Fibroblast of lung (primary cell): ENCODE measurements at regions not wholly inside any gene's neighbourhood (a gene's known extent, or its start where the extent isn't known, plus 50 kb on each side); places are given as distances from the start of the nearest gene placed in this dataset.

Experiments
- DNase-seq, 2 donors: peaks; one replicate each; pipeline versions ENCODE4 v3.0.0 to v3.0.0-alpha.2; 2010; ENCODE audit warnings: low read depth in 2 of 2
- H2AFZ ChIP-seq: 2 replicates; pipeline ENCODE4 v1.5.1; 2012; ENCODE audit warnings: low read length, control low read depth, inconsistent platforms
- H3K27ac ChIP-seq: 2 replicates; pipeline ENCODE4 v1.5.1; 2011; ENCODE audit warnings: low read length, control low read depth; ENCODE audit not compliant: insufficient read depth
- H3K27me3 ChIP-seq: 2 replicates; pipeline ENCODE4 v1.5.1; 2011; ENCODE audit warnings: mild to moderate bottlenecking, low read length; ENCODE audit not compliant: control insufficient read depth, insufficient read depth
- H3K36me3 ChIP-seq: 2 replicates; pipeline ENCODE4 v1.5.1; 2011; ENCODE audit warnings: low read length; ENCODE audit not compliant: control insufficient read depth, insufficient read depth
- H3K4me1 ChIP-seq: 2 replicates; pipeline ENCODE4 v1.5.1; 2011; ENCODE audit warnings: low read length; ENCODE audit not compliant: control insufficient read depth, insufficient read depth; ENCODE audit errors: extremely low read depth
- H3K4me2 ChIP-seq: 2 replicates; pipeline ENCODE4 v1.5.1; 2011; ENCODE audit warnings: low read length, control low read depth; ENCODE audit not compliant: insufficient read depth; ENCODE audit errors: extremely low read depth
- H3K4me3 ChIP-seq, 4 experiments: fragments of 200-600 bp in 1 of 4; sonication (generic) in 1 of 4; replicated peaks in 1 of 4; 2 replicates each; pipeline ENCODE4 v1.5.1; 2011 to 2016; ENCODE audit warnings: low read length in 4 of 4, low read depth in 3 of 4, mild to moderate bottlenecking in 3 of 4, control low read depth in 2 of 4, inconsistent platforms in 1 of 4, mixed read lengths in 1 of 4; ENCODE audit not compliant: insufficient read depth in 1 of 4; ENCODE audit errors: control extremely low read depth in 1 of 4
- H3K79me2 ChIP-seq: 2 replicates; pipeline ENCODE4 v1.5.1; 2012; ENCODE audit warnings: mild to moderate bottlenecking, low read length, inconsistent platforms; ENCODE audit not compliant: control insufficient read depth, insufficient read depth
- H3K9ac ChIP-seq: 2 replicates; pipeline ENCODE4 v1.5.1; 2011; ENCODE audit warnings: mild to moderate bottlenecking, low read length, control low read depth; ENCODE audit not compliant: insufficient read depth
- H3K9me3 ChIP-seq: 2 replicates; pipeline ENCODE4 v1.5.1; 2012; ENCODE audit warnings: low read depth, low read length; ENCODE audit not compliant: control insufficient read depth, insufficient read depth
- H4K20me1 ChIP-seq: 2 replicates; pipeline ENCODE4 v1.5.1; 2011; ENCODE audit warnings: low read length; ENCODE audit not compliant: control insufficient read depth, insufficient read depth; ENCODE audit errors: extremely low read depth
- CTCF ChIP-seq, 2 donors: IDR thresholded peaks in 1 of 2; conservative IDR thresholded peaks in 1 of 2; 1 replicate in 1 of 2; 2 replicates in 1 of 2; pipeline ENCODE4 v1.5.1; 2011 to 2012; ENCODE audit warnings: low read length in 2 of 2, control low read depth in 1 of 2, inconsistent platforms in 1 of 2, low read depth in 1 of 2, mild to moderate bottlenecking in 1 of 2
- EZH2 ChIP-seq: IDR thresholded peaks from 2 replicates; pipeline ENCODE4 v1.5.1; 2012; ENCODE audit warnings: low read length, control low read depth, mild to moderate bottlenecking; ENCODE audit errors: missing control alignments

- no peak for DNase-seq
- H3K4me2 ChIP-seq = no peak overlapping the region
- no peak overlapping the region for H3K9ac ChIP-seq
- H3K4me1 ChIP-seq = no peaks in the 10 kb centered on the region
- H3K79me2 ChIP-seq = no peaks in the 10 kb centered on the region
- H3K27ac ChIP-seq = no peak overlapping the region
- TF ChIP-seq CTCF (conservative IDR thresholded peaks at IDR 0.05 in 1 of 2, IDR thresholded peaks at IDR 0.05 in 1 of 2; ENCODE audit: low read depth in 1 of 2, low read length in 2 of 2) (no peak), EZH2 (no peak)
- no peaks in the 10 kb centered on the region for H3K27me3 ChIP-seq
- no peaks in the 10 kb centered on the region for H3K36me3 ChIP-seq
- H3K4me3 ChIP-seq = no peak overlapping the region
- no peaks in the 10 kb centered on the region for H4K20me1 ChIP-seq
- no peaks in the 10 kb centered on the region for H3K9me3 ChIP-seq
- no peak overlapping the region for H2AFZ ChIP-seq
Observed at GRCh38 chr4:64105903-64106302, 303.3 kb downstream of the TECRL start.

GRCh38 chr4:64095398-64095797 is 313.9 kb downstream of the TECRL start:
- Histone ChIP-seq H4K20me1 (no peaks in the 10 kb centered on the region), H2AFZ (no peak overlapping the region), H3K4me1 (no peaks in the 10 kb centered on the region), H3K9ac (no peak overlapping the region), H3K9me3 (no peaks in the 10 kb centered on the region), H3K27me3 (no peaks in the 10 kb centered on the region), H3K79me2 (no peaks in the 10 kb centered on the region), H3K36me3 (no peaks in the 10 kb centered on the region), H3K27ac (no peak overlapping the region), H3K4me2 (no peak overlapping the region), H3K4me3 (no peak overlapping the region)
- TF ChIP-seq CTCF (conservative IDR thresholded peaks at IDR 0.05 in 1 of 2, IDR thresholded peaks at IDR 0.05 in 1 of 2; ENCODE audit: low read depth in 1 of 2, low read length in 2 of 2) (no peak), EZH2 (no peak)
- DNase-seq = no peak

- no peaks in the 10 kb centered on the region for H3K4me1 ChIP-seq
Observed at GRCh38 chr4:64079316-64079715, 329.9 kb downstream of the TECRL start.

More at GRCh38 chr4:64079316-64079715, 329.9 kb downstream of the TECRL start:
- Histone ChIP-seq H3K4me3 (no peak overlapping the region), H3K36me3 (no peaks in the 10 kb centered on the region), H3K9me3 (no peaks in the 10 kb centered on the region), H3K79me2 (no peaks in the 10 kb centered on the region), H3K4me2 (no peak overlapping the region), H3K9ac (no peak overlapping the region), H4K20me1 (no peaks in the 10 kb centered on the region), H2AFZ (no peak overlapping the region), H3K27ac (no peak overlapping the region), H3K27me3 (no peaks in the 10 kb centered on the region)
- DNase-seq = no peak
- TF ChIP-seq CTCF (conservative IDR thresholded peaks at IDR 0.05 in 1 of 2, IDR thresholded peaks at IDR 0.05 in 1 of 2; ENCODE audit: low read depth in 1 of 2, low read length in 2 of 2) (no peak), EZH2 (no peak)
